ENCODE measurements at regions not wholly inside any gene's neighbourhood (a gene's known extent, or its start where the extent isn't known, plus 50 kb on each side); places are given as distances from the start of the nearest gene placed in this dataset.

- Histone ChIP-seq H3K27me3 (ENCODE audit: control insufficient read depth in 3 of 3, insufficient read depth in 3 of 3, low read length in 2 of 3) (no peaks in the 10 kb centered on the region), H3K9me3 (ENCODE audit: control insufficient read depth in 4 of 4, insufficient read depth in 3 of 4, low read length in 3 of 4) (peaks cover 0 to 4% (median 0%) of the 10 kb centered on the region in 4 donors), H3K36me3 (ENCODE audit: control insufficient read depth in 4 of 4, insufficient read depth in 4 of 4, low read length in 4 of 4) (no peaks in the 10 kb centered on the region), H3K4me3 (no peak overlapping the region), H3K9ac (ENCODE audit: insufficient read depth in 1 of 2, low read length in 2 of 2) (no peak overlapping the region), H3K27ac (ENCODE audit: low read depth in 1 of 2, low read length in 1 of 2) (no peak overlapping the region), H3K4me1 (ENCODE audit: control insufficient read depth in 5 of 5, insufficient read depth in 5 of 5, low read length in 5 of 5) (peaks cover 0 to 42% (median 26%) of the 10 kb centered on the region in 5 donors)
- DNase-seq (no peak), ATAC-seq (ENCODE audit: insufficient read depth, low FRiP score) (no peak)
- 91 to 96% methylated on average over 3 of the region's 3 CpGs for whole genome bisulfite sequencing, 2 donors
- TF ChIP-seq, protein P1, sequence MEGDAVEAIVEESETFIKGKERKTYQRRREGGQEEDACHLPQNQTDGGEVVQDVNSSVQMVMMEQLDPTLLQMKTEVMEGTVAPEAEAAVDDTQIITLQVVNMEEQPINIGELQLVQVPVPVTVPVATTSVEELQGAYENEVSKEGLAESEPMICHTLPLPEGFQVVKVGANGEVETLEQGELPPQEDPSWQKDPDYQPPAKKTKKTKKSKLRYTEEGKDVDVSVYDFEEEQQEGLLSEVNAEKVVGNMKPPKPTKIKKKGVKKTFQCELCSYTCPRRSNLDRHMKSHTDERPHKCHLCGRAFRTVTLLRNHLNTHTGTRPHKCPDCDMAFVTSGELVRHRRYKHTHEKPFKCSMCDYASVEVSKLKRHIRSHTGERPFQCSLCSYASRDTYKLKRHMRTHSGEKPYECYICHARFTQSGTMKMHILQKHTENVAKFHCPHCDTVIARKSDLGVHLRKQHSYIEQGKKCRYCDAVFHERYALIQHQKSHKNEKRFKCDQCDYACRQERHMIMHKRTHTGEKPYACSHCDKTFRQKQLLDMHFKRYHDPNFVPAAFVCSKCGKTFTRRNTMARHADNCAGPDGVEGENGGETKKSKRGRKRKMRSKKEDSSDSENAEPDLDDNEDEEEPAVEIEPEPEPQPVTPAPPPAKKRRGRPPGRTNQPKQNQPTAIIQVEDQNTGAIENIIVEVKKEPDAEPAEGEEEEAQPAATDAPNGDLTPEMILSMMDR (IDR thresholded peaks at IDR 0.05; ENCODE audit: control extremely low read depth, extremely low read depth) = no peak
Observed at GRCh38 chr9:129478461-129478860, 142.4 kb downstream of the C9orf50 start.

DNA sequence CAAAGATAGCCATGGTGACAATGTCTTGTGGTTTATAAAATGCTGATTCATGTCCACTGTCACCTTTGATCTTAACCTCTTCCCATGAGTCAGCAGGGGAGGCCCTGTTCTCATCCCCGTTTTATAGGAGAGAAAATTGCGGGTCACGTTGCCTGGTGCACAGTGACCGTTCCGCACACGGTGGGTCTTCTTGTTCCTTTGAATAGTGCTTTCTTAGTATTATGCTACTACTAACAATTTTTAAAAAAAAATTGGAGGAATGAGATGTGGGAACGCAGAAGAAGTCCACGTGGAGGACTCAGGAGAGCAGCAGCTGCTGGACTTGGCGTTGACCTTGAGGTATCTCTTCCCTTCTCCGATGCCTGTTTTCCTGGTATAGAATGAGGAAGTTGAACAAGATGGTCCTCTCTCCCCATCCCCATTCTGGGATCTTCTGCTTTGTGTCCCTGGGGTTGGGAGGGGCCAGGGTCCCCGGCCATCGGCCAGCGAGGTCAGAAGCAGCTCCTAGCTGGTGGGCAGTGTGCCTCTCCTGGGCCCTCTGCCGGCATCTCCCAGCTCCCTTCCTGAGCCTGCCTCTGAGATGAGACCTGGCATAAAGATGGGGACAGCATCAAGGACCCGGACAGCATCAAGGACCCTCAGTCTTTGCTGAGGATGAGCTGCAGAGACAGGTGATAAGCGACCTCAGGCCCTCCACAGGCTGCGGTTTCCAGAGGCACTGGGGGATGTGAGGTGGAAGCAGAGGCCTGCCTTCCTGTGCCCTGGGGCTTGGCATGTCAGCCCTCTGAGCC lies 143.9 kb downstream of the C9orf50 start:
- TF ChIP-seq, protein P1 (IDR thresholded peaks at IDR 0.05; ENCODE audit: control extremely low read depth, extremely low read depth) = no peak
- H3K27ac ChIP-seq (ENCODE audit: low read depth in 1 of 2, low read length in 1 of 2) = no peak overlapping the region

GRCh38 chr9:129474740-129475404 lies 146.0 kb downstream of the C9orf50 start:
- no peaks in the 10 kb centered on the region for H3K36me3 ChIP-seq (ENCODE audit: control insufficient read depth in 4 of 4, insufficient read depth in 4 of 4, low read length in 4 of 4)
- ATAC-seq (ENCODE audit: insufficient read depth, low FRiP score) = no peak
- no peak overlapping the region for H3K9ac ChIP-seq (ENCODE audit: insufficient read depth in 1 of 2, low read length in 2 of 2)
- peaks cover 0 to 24% (median 10%) of the 10 kb centered on the region in 5 donors for H3K4me1 ChIP-seq (ENCODE audit: control insufficient read depth in 5 of 5, insufficient read depth in 5 of 5, low read length in 5 of 5)
- DNase-seq = no peak
- H3K9me3 ChIP-seq (ENCODE audit: control insufficient read depth in 4 of 4, insufficient read depth in 3 of 4, low read length in 3 of 4) = peaks cover 0 to 4% (median 0%) of the 10 kb centered on the region in 4 donors
- H3K4me3 ChIP-seq = no peak overlapping the region
- no peak overlapping the region for H3K27ac ChIP-seq (ENCODE audit: low read depth in 1 of 2, low read length in 1 of 2)
- TF ChIP-seq, protein P1 (IDR thresholded peaks at IDR 0.05; ENCODE audit: control extremely low read depth, extremely low read depth) = no peak
- 85 to 95% methylated on average over 6 of the region's 6 CpGs for WGBS, 2 donors
- no peaks in the 10 kb centered on the region for H3K27me3 ChIP-seq (ENCODE audit: control insufficient read depth in 3 of 3, insufficient read depth in 3 of 3, low read length in 2 of 3)

More for the DNA sequence above, 143.9 kb downstream of the C9orf50 start:
- H3K9ac ChIP-seq (ENCODE audit: insufficient read depth in 1 of 2, low read length in 2 of 2) = no peak overlapping the region
- H3K36me3 ChIP-seq (ENCODE audit: control insufficient read depth in 4 of 4, insufficient read depth in 4 of 4, low read length in 4 of 4) = no peaks in the 10 kb centered on the region
- ATAC-seq (ENCODE audit: insufficient read depth, low FRiP score) = no peak
- DNase-seq = no peak
- no peaks in the 10 kb centered on the region for H3K27me3 ChIP-seq (ENCODE audit: control insufficient read depth in 3 of 3, insufficient read depth in 3 of 3, low read length in 2 of 3)
- 61 to 77% methylated on average over 17 of the region's 17 CpGs for WGBS, 2 donors
- H3K4me1 ChIP-seq (ENCODE audit: control insufficient read depth in 5 of 5, insufficient read depth in 5 of 5, low read length in 5 of 5) = peaks cover 0 to 45% (median 26%) of the 10 kb centered on the region in 5 donors
- no peak overlapping the region for H3K4me3 ChIP-seq
- H3K9me3 ChIP-seq (ENCODE audit: control insufficient read depth in 4 of 4, insufficient read depth in 3 of 4, low read length in 3 of 4) = peaks cover 0 to 4% (median 0%) of the 10 kb centered on the region in 4 donors

All from lung (tissue), 11 donors.